ENCODE measurements at regions not wholly inside any gene's neighbourhood (a gene's known extent, or its start where the extent isn't known, plus 50 kb on each side); places are given as distances from the start of the nearest gene placed in this dataset.

GRCh38 chr3:65112751-65113300 lies 425.0 kb upstream of the ADAMTS9 start:
- no peak for DNase-seq (ENCODE audit: low spot score)

DNA sequence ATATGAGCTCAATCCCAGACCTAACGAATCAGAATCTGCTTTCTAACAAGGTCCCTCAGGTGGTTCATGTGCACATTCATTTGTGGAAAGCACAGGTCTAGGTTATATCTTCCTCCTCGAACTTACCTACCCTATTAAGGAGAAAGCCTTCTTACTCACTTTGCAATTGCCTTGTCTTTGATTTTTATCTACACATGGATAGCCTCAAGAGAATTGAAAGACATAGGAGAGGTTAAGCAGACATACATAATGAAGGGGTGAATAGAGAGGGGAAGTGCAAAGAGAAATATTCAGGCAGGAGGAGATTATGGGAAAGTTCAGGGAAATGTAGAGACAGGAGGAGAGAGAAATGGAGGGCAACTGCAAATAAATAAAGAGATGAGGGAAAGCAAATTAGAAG lies 422.9 kb upstream of the ADAMTS9 start:
- DNase-seq (ENCODE audit: low spot score) = no peak

GRCh38 chr3:65109966-65110500 lies 422.2 kb upstream of the ADAMTS9 start:
- no peak for DNase-seq (ENCODE audit: low spot score)

GRCh38 chr3:65107174-65107573 lies 419.4 kb upstream of the ADAMTS9 start:
- DNase-seq (ENCODE audit: low spot score) = no peak

DNA sequence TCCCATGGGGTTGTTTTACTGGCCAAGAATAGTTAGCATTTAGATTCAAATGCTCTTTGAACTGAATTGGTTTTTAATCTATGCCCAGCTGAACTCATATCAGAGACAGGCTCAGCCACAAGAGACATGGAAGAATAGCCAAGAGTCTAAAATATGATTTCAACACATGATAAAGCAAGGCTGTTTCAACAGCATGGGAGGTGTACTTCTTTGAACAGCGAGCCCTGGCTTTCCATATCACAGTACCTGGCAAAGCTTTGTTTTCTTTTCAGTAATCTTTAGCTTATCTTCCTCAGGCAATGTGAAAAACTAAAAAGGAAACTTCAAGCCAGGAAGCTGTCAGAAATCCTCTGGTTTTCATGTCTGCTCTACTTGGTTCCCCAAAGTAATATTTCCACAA lies 413.6 kb upstream of the ADAMTS9 start:
- no peak for DNase-seq (ENCODE audit: low spot score)

DNA sequence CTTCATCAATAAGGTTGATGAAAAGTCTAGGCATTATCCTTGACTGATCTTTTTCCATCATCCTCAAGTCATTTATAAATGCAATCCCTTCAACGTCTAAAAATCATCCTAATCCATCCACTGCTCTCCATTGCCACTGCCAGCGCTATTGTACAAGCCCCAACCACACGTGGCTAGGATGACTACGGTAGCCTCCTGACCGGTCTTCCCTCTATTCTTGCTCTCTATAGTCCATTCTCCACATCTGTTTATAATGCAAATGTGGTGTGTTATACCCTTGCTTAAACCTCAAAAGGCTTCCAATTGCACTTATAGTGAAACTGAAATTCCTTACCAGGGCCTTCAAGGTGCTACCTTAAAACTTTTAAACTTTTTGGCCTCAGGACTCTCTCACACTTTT lies 410.6 kb upstream of the ADAMTS9 start:
- DNase-seq (ENCODE audit: low spot score) = no peak

- no peak for DNase-seq (ENCODE audit: low spot score)
Observed at GRCh38 chr3:65096110-65096745, 408.4 kb upstream of the ADAMTS9 start.

- no peak for DNase-seq (ENCODE audit: low spot score)
Observed at GRCh38 chr3:65094723-65095122, 406.9 kb upstream of the ADAMTS9 start.

DNA sequence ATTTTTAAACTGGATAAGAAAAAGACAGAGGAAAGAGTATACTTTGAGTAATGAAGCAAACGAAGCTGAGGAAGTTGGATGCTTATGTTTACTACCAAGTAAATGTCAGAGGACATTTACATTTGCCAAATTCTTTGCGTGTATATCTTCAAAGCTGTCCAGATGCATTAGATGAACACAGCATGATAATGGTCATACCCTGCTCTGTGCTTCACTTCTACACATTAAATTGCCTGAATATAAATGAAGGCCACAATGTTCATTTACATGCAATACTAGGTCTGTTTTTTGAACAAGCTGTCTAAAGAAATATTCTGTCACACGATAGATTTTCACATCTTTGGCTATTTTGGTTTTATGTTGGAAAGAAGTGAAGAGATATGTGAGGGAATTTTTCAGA lies 405.8 kb upstream of the ADAMTS9 start:
- no peak for DNase-seq (ENCODE audit: low spot score)

DNA sequence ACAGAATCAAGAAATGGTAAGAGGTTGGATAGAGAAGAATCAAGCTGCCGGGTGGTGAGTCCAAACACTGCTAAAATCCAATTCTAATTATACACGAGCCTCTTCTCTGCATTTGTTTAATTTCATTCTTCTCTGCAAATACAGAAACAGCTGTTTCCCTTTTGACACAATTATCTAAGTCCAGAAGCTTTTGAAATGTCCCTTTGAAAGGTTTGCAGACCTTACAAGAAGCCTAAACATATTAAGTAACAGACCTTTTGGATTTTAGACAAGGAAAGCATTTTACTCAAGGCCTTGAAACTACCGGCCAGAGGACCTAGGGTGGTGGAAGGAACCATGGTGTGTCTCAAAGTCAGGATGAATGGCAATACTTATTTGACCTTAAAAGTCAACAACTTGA lies 403.8 kb upstream of the ADAMTS9 start:
- DNase-seq (ENCODE audit: low spot score) = no peak

DNA sequence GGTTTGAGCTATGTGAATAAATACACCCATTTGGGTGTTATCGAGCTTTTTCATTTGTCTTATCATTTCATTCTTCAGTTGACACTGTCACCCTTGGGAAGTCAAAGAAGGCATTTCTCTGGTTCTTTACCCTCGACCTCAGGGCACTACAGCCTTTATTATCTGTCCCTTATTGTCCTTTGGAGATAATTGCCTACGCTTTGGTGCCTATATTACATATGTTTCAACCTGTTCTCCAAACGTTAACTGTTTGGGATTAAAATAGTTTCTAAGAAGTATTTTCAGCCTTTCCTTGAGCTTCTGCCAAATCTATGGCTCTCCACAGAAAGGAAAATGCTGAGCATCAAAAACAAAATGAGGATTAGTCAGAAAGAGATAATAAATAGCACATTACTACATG lies 395.4 kb upstream of the ADAMTS9 start:
- DNase-seq (ENCODE audit: low spot score) = no peak

GRCh38 chr3:65081536-65081935 lies 393.7 kb upstream of the ADAMTS9 start:
- DNase-seq (ENCODE audit: low spot score) = no peak

DNA sequence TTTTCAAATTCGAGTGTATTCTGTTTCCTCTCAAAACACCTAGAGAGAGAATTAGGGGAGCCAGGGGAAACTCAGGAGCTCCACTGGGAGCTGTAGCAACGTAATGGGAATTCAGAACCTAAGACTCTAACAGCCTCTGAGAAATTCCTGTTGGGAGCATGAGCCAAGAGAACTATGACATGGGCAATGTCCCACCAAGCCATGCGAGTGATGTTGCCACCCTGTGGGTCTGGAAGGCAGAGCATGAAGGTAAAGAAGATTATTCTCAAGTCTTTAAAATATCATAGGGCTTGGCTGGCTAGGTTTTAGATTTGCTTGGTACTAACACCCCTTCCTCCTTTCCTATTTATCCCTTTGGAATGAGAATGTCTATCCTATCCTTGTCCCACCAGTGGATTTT lies 392.6 kb upstream of the ADAMTS9 start:
- no peak for DNase-seq (ENCODE audit: low spot score)

GRCh38 chr3:65079560-65079959 lies 391.8 kb upstream of the ADAMTS9 start:
- no peak for DNase-seq (ENCODE audit: low spot score)

- DNase-seq (ENCODE audit: low spot score) = no peak
Observed at GRCh38 chr3:65078748-65079147, 390.9 kb upstream of the ADAMTS9 start.

DNA sequence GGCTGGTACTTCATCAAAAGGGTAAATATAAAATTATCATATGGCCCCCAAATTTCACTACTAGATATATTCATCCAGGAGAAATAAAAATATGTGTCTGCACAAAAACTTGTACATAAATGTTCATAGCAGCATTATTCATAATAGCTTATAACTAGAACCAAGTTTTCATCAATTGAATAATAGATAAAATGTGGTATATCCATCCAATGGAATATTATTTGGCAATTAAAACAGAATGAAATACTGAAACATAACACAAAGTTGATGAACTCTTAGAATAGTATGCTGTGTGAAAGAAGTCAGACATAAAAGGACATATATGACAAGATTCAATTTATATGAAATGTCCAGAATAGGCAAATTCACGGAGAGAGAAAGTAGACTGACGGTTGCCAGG lies 389.3 kb upstream of the ADAMTS9 start:
- DNase-seq (ENCODE audit: low spot score) = no peak

DNA sequence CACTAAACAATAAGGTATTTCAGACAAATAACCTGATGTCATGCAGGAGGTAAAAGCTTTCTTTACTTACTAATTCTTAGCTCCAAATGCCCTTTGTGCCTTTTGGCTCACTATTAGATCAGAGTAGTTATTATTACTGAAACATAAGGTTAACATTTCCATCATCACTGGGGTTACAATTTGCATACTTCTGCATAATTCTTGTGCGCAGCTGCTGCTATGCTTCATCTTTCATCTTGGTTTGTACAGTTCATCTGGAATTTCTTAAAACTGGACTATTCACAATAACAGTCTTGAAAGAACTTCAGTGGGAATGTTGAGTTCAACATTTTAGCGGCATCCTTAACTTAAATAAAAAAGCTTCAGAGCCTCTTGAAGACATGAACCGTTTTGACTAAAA lies 383.2 kb upstream of the ADAMTS9 start:
- no peak for DNase-seq (ENCODE audit: low spot score)

GRCh38 chr3:65060904-65061303 lies 373.1 kb upstream of the ADAMTS9 start:
- DNase-seq (ENCODE audit: low spot score) = no peak

GRCh38 chr3:65052101-65052500 lies 364.3 kb upstream of the ADAMTS9 start:
- DNase-seq (ENCODE audit: low spot score) = no peak

DNA sequence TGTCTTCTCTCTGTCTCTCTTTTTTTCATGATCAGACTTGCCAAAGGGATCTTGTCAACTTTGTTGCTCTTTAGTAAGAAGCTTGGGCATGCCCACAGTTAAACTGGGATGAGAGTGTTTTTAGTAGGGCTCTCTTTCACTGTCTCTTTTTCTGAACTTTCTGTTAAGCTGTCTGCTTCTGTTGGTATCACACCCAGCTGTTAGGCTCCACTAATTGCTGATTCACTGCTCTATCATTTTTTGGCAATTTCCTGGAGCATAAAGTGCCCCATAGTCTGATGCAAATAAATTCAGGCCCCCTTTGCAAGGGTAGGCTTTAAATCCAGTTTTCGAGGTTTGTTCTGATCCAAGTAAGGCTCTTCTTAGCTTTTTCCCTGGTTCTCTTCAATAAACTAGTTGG lies 360.4 kb upstream of the ADAMTS9 start:
- no peak for DNase-seq (ENCODE audit: low spot score)

- DNase-seq (ENCODE audit: low spot score) = no peak
Observed at GRCh38 chr3:65045138-65045537, 357.3 kb upstream of the ADAMTS9 start.

- DNase-seq (ENCODE audit: low spot score) = no peak
Observed at GRCh38 chr3:65044401-65044800, 356.6 kb upstream of the ADAMTS9 start.

DNA sequence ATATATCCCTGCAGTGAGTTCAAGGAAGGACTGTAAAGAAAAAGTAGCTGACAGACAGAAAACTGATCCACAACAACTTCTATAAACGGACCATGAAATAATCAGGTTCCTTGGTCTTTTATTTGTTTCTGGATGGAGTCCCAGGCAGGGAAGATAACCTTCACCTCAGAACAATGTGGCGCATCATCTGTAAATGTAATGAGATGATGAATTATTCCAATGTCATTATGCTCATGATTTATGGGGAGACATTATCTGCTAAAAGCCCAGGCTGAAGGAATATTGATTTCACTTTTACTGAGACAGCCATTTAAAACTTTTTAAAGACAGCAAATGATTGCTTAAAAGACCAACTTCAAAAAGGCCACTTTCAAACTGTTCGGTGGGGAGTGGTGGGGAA lies 354.9 kb upstream of the ADAMTS9 start:
- DNase-seq (ENCODE audit: low spot score) = no peak

DNA sequence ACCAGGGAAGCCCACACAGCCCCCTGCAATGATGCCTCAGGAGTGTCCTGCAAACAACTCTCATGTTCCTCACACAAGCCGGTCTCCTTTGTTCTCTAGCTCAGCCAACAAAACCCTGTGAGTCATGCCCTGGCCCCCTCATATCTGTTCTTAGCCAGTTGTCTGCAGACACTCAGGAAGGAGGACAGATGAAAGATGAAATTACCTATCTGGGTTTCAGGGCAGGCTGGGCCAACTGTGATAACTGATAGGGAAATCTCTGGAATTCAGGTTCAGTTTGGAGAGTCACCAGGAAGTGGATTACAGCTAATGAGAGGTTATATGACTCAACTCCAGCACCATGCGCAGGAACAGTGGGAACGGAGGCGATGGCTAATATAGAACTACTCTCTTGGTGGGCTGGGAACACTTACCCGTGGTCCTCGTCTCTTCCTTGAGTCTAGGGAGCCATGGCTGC lies 352.0 kb upstream of the ADAMTS9 start:
- DNase-seq (ENCODE audit: low spot score) = no peak

Data from cerebellar cortex (tissue), 1 donor.